Heart left ventricle (tissue), 13 donors: ENCODE measurements at regions not wholly inside any gene's neighbourhood (a gene's known extent, or its start where the extent isn't known, plus 50 kb on each side); places are given as distances from the start of the nearest gene placed in this dataset.

Source experiments
- CTCF ChIP-seq, 12 donors: fragments of 200-600 bp; sonication (generic) in 4 of 12; IDR thresholded peaks; one replicate each; pipeline versions ENCODE4 v1.5.0 to v1.8.0; 2018 to 2022; ENCODE audit warnings: antibody characterized with exemption in 12 of 12, mild to moderate bottlenecking in 5 of 12
- POLR2A ChIP-seq, 2 donors: fragments of 450-650 bp; IDR thresholded peaks; one replicate each; pipeline ENCODE4 v1.6.1; 2017; ENCODE audit warnings: antibody characterized with exemption in 2 of 2, mild to moderate bottlenecking in 2 of 2, moderate library complexity in 2 of 2
- donor health status: ischemic (EF 13 %, LVEDD 7.1; RV severe dilation, severe dysfunction).
- donor health status: DM: no; HTN: yes; CAD: no.
- donor health status: DM: no; HTN: no; CAD: no.
- donor health status: ischemic (EF 25% LVEDD 6.9; RV normal size, moderate dysfunction).
- donor health status: ischemic (EF 25% LVEDD 5.7; RV mildly dilated, moderate dysfunction).
- donor health status: ischemic (EF 35%, LVEDD 5.7; RV mildly dilated, moderate dysfunction).
- donor health status: nonischemic (EF 11% LVEDD 7.7; RV severe dilation, severe dysfunction).
- donor health status: DM: yes; HTN: yes; CAD: no.
- donor health status: PGD.
- donor health status: ischemic (EF 29% LVEDD 5.4; RV normal size, mild dysfunction).
- donor health status: nonischemic (EF 23%, LVEDD 6.1; RV moderate dilation, normal function).

GRCh38 chr7:27382307-27382706 lies 139.7 kb downstream of the EVX1 start:
- TF ChIP-seq POLR2A (IDR thresholded peaks at IDR 0.05) (no peak), CTCF (IDR thresholded peaks at IDR 0.05) (no peak)
